ENCODE measurements at regions not wholly inside any gene's neighbourhood (a gene's known extent, or its start where the extent isn't known, plus 50 kb on each side); places are given as distances from the start of the nearest gene placed in this dataset.

DNA sequence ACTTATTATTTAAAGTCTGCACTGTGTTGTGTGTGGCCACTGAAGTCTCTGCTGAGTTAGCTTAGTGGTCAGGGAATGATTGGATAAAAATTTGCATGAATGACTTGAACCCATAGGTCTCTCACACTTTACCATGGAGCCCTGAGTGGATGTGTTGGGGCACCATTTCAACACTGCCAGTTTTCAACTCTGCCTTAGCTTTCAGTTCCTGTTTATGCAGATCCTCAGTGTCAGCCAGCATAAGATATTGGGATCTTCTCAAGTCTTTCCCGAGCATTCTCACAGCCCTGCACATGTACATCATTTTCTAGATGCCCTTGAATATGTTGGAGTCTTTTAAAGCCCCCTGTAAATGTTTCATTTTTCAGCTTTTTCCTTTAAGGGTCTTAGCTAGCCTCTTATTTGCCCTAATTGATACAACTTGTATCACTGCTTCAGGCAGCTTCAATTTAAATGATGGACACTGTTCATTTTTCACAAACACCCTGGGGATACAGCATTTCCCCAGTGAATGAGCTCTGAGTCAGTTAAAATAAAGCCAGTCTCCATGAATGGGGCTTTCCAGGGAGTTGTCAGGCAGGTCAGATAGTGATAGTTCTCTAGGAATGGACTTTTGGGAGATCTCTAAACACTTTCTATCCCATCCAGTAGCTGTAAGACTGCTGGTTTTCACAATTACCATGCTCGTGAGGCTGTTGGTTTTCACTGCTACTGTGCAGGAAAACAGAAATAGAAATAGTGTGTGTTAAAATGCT is 211.9 kb upstream of the PAPPA start:
- no peak for DNase-seq
- TF ChIP-seq CTCF (IDR thresholded peaks at IDR 0.05; ENCODE audit: low read length) (no peak), EZH2 (optimal IDR thresholded peaks at IDR 0.05; ENCODE audit: low read depth, low read length) (no peak), EZH2phosphoT487 (IDR thresholded peaks at IDR 0.05; ENCODE audit: low read length) (no peak)
- no peak overlapping the region for H3K4me3 ChIP-seq (ENCODE audit: low read length)
- no peaks in the 10 kb centered on the region for H3K9me2 ChIP-seq (replicated peaks; ENCODE audit: insufficient read depth, low read length)
- H3F3A ChIP-seq (ENCODE audit: insufficient read depth, low read length), result no peaks in the 10 kb centered on the region
- no peaks in the 10 kb centered on the region for H3K36me3 ChIP-seq (replicated peaks; ENCODE audit: insufficient read depth, low read length)
- no peaks in the 10 kb centered on the region for H4K20me1 ChIP-seq (ENCODE audit: insufficient read depth, low read length)
- H3K9ac ChIP-seq (ENCODE audit: low read length), result no peak overlapping the region
- no peak overlapping the region for H3K27ac ChIP-seq (ENCODE audit: low read length)
- no peak overlapping the region for H3K4me2 ChIP-seq (ENCODE audit: low read depth, low read length)
- H3K27me3 ChIP-seq (replicated peaks; ENCODE audit: insufficient read depth, low read length), result no peaks in the 10 kb centered on the region
- H3K9me3 ChIP-seq (replicated peaks; ENCODE audit: insufficient read depth, low read length), result no peaks in the 10 kb centered on the region
- no peaks in the 10 kb centered on the region for H3K79me2 ChIP-seq (ENCODE audit: low read length)
- H2AFZ ChIP-seq (ENCODE audit: low read length), result no peak overlapping the region
- no peaks in the 10 kb centered on the region for H3K4me1 ChIP-seq (ENCODE audit: low read length)

DNA sequence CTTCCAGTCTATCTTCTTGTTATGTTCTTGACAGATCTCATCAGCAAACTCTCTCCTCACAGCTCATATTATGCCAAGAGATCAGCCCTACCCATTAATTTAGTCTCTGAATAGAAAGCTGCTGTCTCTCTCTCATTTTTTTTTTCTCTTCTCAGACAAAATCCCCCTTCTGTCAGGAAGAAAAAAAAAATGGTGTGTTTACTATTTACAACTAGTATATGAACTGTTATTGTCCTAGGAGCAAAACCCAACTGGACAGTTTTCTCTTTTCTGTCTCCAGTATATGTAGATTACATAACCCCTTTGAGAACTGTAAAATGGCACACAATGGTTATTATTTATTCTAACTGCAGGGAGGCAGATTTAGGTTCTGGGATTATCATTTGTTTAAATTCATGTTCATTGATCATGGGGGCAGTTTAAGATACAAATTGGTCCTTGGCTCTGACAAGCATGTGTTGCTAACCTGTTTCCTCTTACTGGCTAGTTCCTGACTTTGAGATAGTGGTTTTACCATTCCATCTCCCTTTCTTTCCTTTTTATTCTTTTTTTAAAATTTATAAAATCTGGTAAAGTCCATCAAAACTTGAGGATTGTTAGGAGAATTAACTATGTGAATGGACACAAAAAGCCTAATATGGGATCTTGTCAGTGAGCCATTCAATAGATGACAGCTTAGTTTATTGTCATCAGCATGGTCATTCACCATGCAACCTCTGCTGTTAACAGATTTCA is 210.0 kb upstream of the PAPPA start:
- H3K27me3 ChIP-seq (replicated peaks; ENCODE audit: insufficient read depth, low read length), result no peaks in the 10 kb centered on the region

DNA sequence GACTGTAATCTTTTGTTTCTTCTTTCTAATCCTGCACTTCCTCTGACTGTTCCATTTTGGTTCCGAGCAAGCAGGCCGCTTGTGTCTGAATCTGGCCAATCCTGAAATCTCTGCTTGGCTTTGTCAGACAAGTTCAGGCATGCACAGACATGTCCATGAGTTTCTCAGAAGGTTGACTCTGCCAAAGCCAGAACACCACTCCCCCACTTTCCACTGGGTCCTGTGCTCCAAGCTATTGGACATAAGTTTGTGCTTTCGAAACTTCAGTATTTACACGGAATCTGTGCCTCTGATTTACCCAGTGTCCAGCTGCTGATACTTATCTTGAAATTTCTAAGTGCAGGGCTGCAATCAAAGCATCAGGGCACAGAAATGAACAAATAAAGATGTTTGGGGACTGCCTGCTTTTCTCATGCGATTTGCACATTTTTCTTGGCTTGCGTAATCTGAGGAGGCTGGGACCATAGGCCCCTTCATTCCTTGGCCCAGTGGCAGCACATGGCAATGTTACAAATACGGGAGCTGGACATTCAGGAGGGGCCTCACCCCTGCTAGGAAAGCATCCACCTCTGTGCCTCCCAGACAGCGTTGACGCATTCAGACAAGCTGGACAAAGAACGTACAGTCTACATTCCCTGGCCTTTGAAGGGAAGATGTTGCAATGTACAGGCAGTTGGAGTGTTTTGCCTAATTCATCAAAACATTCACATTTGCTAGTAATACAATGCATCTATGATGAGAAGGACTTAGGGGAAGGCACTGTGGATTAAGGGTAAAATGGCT is 209.2 kb upstream of the PAPPA start:
- DNase-seq, result no peak
- no peaks in the 10 kb centered on the region for H3K27me3 ChIP-seq (replicated peaks; ENCODE audit: insufficient read depth, low read length)
- no peaks in the 10 kb centered on the region for H3K79me2 ChIP-seq (ENCODE audit: low read length)
- H3K4me3 ChIP-seq (ENCODE audit: low read length), result no peak overlapping the region
- no peaks in the 10 kb centered on the region for H4K20me1 ChIP-seq (ENCODE audit: insufficient read depth, low read length)
- no peaks in the 10 kb centered on the region for H3K9me3 ChIP-seq (replicated peaks; ENCODE audit: insufficient read depth, low read length)
- no peaks in the 10 kb centered on the region for H3K4me1 ChIP-seq (ENCODE audit: low read length)
- no peaks in the 10 kb centered on the region for H3F3A ChIP-seq (ENCODE audit: insufficient read depth, low read length)
- H3K9me2 ChIP-seq (replicated peaks; ENCODE audit: insufficient read depth, low read length), result no peaks in the 10 kb centered on the region
- H2AFZ ChIP-seq (ENCODE audit: low read length), result no peak overlapping the region
- H3K9ac ChIP-seq (ENCODE audit: low read length), result no peak overlapping the region
- no peak overlapping the region for H3K27ac ChIP-seq (ENCODE audit: low read length)
- TF ChIP-seq CTCF (IDR thresholded peaks at IDR 0.05; ENCODE audit: low read length) (no peak), EZH2phosphoT487 (IDR thresholded peaks at IDR 0.05; ENCODE audit: low read length) (no peak), EZH2 (optimal IDR thresholded peaks at IDR 0.05; ENCODE audit: low read depth, low read length) (no peak)
- no peaks in the 10 kb centered on the region for H3K36me3 ChIP-seq (replicated peaks; ENCODE audit: insufficient read depth, low read length)
- H3K4me2 ChIP-seq (ENCODE audit: low read depth, low read length), result no peak overlapping the region

More for the DNA sequence above, 210.0 kb upstream of the PAPPA start:
- Histone ChIP-seq H2AFZ (ENCODE audit: low read length) (no peak overlapping the region), H3K9ac (ENCODE audit: low read length) (no peak overlapping the region), H3F3A (ENCODE audit: insufficient read depth, low read length) (no peaks in the 10 kb centered on the region), H3K9me3 (replicated peaks; ENCODE audit: insufficient read depth, low read length) (no peaks in the 10 kb centered on the region), H3K79me2 (ENCODE audit: low read length) (no peaks in the 10 kb centered on the region), H3K4me3 (ENCODE audit: low read length) (no peak overlapping the region), H3K4me2 (ENCODE audit: low read depth, low read length) (no peak overlapping the region), H3K27ac (ENCODE audit: low read length) (no peak overlapping the region), H3K4me1 (ENCODE audit: low read length) (no peaks in the 10 kb centered on the region), H3K9me2 (replicated peaks; ENCODE audit: insufficient read depth, low read length) (no peaks in the 10 kb centered on the region), H4K20me1 (ENCODE audit: insufficient read depth, low read length) (no peaks in the 10 kb centered on the region), H3K36me3 (replicated peaks; ENCODE audit: insufficient read depth, low read length) (no peaks in the 10 kb centered on the region)
- no peak for DNase-seq
- TF ChIP-seq EZH2 (optimal IDR thresholded peaks at IDR 0.05; ENCODE audit: low read depth, low read length) (no peak), EZH2phosphoT487 (IDR thresholded peaks at IDR 0.05; ENCODE audit: low read length) (no peak), CTCF (IDR thresholded peaks at IDR 0.05; ENCODE audit: low read length) (no peak)
